ENCODE measurements at regions not wholly inside any gene's neighbourhood (a gene's known extent, or its start where the extent isn't known, plus 50 kb on each side); places are given as distances from the start of the nearest gene placed in this dataset.

DNA sequence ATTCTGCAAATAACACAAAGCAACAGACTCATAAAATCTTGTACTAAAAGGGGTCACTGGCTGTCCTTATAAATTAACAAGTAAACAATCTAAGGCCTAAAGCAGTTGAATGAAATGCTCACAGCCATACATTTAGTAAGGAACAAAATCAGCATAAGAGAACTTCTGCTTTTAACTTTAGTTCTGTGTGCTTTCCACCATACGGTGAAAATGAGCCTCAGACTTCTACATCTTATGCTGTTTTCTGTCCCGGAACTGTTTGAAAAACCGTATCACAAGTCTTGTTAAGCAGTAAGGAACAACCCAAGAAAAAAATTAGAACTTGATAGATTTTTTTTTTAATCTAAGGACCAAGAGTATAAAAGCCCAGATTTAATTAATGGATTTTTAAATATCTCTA lies 549.1 kb upstream of the MIR17HG start:
- DNase-seq = no peak
- Mint-ChIP-seq H3K27me3 (ENCODE audit: low read depth in 3 of 3) (peaks cover 0 to 3% (median 0%) of the 10 kb centered on the region in 3 donors), H3K27ac (no peak overlapping the region), H3K4me3 (no peak overlapping the region), H3K9me3 (peaks cover 3 to 23% (median 6%) of the 10 kb centered on the region in 6 donors), H3K36me3 (no peaks in the 10 kb centered on the region), H3K4me1 (no peaks in the 10 kb centered on the region)

DNA sequence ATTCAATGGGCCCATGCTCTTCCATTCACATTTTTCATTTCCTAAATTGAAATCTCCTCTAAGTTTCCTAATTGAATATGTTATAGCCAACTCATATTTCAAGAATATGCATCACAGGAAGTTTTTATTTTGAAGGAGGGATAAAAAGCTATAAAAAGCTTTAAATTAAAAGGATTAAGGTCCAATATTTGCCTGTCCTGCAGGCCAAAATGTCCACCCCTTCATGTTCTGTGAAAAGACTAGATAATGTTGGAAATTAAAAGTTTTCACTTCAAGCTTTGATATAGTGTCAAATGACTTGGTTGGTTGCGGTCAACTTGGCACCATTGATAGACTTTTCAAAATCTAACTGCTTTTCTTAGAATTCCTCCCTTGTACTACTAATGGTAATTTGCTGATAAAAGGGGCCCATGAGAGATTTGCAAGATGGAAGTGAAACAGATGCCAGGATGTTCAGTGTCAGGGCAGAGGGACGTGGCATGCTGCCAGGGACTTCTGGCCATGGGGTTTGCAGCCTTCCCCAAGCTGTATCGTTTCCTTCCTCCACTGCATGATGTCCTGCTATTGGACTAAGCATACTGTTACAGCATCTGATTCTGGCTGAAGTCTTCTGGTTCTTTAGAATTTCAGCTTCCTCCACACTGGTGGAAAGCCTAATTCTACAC lies 547.3 kb upstream of the MIR17HG start:
- Mint-ChIP-seq H3K9me3 (peaks cover 3 to 17% (median 7%) of the 10 kb centered on the region in 6 donors), H3K27ac (no peak overlapping the region), H3K4me1 (no peaks in the 10 kb centered on the region), H3K4me3 (no peak overlapping the region), H3K36me3 (no peaks in the 10 kb centered on the region), H3K27me3 (ENCODE audit: low read depth in 3 of 3) (no peaks in the 10 kb centered on the region)
- DNase-seq = no peak

- Mint-ChIP-seq H3K4me1 (no peaks in the 10 kb centered on the region), H3K27ac (no peak overlapping the region), H3K27me3 (ENCODE audit: low read depth in 3 of 3) (no peaks in the 10 kb centered on the region), H3K4me3 (no peak overlapping the region), H3K9me3 (peaks cover 0 to 14% (median 4%) of the 10 kb centered on the region in 6 donors), H3K36me3 (no peaks in the 10 kb centered on the region)
- no peak for DNase-seq
Measured at GRCh38 chr13:90801621-90802020, 545.9 kb upstream of the MIR17HG start.

GRCh38 chr13:90803210-90803609 lies 544.3 kb upstream of the MIR17HG start:
- Mint-ChIP-seq H3K36me3 (no peaks in the 10 kb centered on the region), H3K9me3 (peaks cover 0 to 18% (median 6%) of the 10 kb centered on the region in 6 donors), H3K27ac (no peak overlapping the region), H3K27me3 (ENCODE audit: low read depth in 3 of 3) (no peaks in the 10 kb centered on the region), H3K4me1 (no peaks in the 10 kb centered on the region), H3K4me3 (no peak overlapping the region)
- no peak for DNase-seq

DNA sequence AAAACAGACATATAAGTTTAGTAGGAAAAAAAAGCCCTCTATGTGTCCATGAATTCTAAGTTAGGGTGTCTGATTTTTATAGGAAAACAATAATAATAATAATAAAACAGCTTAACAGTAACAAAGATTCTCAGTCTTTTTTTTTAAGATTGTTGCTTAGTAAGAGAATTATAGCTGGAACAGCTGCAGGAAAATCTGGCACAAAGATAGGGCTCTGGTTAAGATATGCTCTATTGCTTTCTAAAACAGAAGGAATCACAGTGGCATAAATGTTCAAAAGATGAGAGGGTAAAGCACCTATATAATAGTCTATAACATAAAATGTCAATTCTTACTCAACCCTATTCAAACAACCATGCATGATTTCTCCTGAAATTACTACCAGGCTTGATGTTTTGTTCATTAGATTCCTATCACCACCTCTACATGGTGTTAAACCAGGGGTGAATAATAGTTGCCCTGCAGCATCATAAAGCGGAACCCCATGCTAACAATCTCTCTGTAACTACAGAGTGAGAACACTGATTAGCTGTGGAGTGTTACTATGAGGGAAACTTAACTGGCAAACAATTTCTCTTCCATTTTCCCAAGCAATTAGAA lies 541.4 kb upstream of the MIR17HG start:
- Mint-ChIP-seq H3K4me3 (no peak overlapping the region), H3K27ac (no peak overlapping the region), H3K9me3 (peaks cover 3 to 17% (median 7%) of the 10 kb centered on the region in 6 donors), H3K27me3 (ENCODE audit: low read depth in 3 of 3) (no peaks in the 10 kb centered on the region), H3K36me3 (no peaks in the 10 kb centered on the region), H3K4me1 (no peaks in the 10 kb centered on the region)
- DNase-seq = no peak

DNA sequence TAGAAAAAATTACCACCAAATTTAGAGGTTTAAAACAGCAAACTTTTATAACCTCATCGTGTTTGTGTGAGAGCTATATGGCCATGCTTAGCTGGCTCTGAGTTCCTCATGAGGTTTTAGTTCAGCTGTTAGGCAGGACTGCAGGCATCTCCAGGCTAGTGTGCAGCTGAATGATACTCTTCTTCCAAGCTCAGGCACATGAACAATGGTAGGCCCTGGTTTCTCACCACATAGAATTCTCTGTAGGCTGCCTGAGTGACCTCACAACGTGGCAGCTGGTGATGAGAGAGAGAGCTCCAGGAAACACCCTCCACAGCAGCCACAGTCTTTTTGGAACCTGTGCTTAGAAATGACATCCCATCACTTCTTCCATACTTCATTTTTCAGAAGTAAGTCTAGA lies 540.6 kb upstream of the MIR17HG start:
- no peaks in the 10 kb centered on the region for H3K4me1 Mint-ChIP-seq
- no peaks in the 10 kb centered on the region for H3K36me3 Mint-ChIP-seq
- H3K27me3 Mint-ChIP-seq (ENCODE audit: low read depth in 3 of 3) = no peaks in the 10 kb centered on the region

DNA sequence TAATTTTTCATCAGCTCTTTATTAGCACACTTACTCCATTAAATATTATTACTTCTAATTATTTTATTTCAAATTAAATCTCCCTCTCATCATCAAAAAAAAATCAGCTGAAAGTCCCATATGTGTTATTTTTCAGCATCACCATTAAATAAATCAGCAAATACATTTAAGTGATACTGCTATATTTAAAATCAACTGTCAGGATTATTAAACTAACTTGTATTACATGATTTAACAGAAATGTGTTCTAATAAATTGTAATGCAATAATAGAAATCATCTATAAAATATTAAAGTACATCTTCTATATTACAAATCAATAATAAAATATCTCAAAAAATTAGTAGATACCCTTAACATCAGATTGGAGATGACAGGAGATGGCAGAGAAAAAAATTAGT lies 538.6 kb upstream of the MIR17HG start:
- Mint-ChIP-seq H3K4me3 (no peak overlapping the region), H3K9me3 (peaks cover 4 to 27% (median 12%) of the 10 kb centered on the region in 6 donors), H3K4me1 (no peaks in the 10 kb centered on the region), H3K36me3 (no peaks in the 10 kb centered on the region), H3K27ac (no peak overlapping the region), H3K27me3 (ENCODE audit: low read depth in 3 of 3) (no peaks in the 10 kb centered on the region)
- no peak for DNase-seq

More for the DNA sequence above, 540.6 kb upstream of the MIR17HG start:
- Mint-ChIP-seq H3K9me3 (peaks cover 3 to 20% (median 8%) of the 10 kb centered on the region in 6 donors), H3K4me3 (no peak overlapping the region), H3K27ac (no peak overlapping the region)
- no peak for DNase-seq

DNA sequence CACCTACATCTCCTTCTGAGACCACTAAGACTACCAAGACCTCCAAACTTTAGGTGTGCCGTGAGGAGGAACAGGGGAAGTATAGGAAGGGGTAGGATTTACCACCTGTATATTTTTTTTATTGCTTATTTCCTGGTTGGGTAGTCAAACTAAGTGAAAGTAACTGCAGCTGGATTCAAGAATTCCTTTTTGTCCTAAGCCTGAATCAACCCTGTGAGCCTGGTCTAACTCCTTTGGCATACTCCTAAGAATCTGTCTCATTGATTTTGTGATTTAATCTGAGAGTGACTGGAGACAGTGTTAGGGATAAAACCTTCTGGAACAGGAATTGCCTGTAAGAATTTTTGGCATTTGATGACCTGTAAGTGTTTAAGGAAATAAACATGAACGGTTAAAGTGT lies 523.5 kb upstream of the MIR17HG start:
- DNase-seq = no peak
- no peak overlapping the region for H3K27ac Mint-ChIP-seq
- peaks cover 0 to 2% (median 0%) of the 10 kb centered on the region in 3 donors for H3K27me3 Mint-ChIP-seq (ENCODE audit: low read depth in 3 of 3)
- H3K4me1 Mint-ChIP-seq = no peaks in the 10 kb centered on the region
- H3K4me3 Mint-ChIP-seq = no peak overlapping the region
- no peaks in the 10 kb centered on the region for H3K36me3 Mint-ChIP-seq
- peaks cover 5 to 26% (median 13%) of the 10 kb centered on the region in 6 donors for H3K9me3 Mint-ChIP-seq

DNA sequence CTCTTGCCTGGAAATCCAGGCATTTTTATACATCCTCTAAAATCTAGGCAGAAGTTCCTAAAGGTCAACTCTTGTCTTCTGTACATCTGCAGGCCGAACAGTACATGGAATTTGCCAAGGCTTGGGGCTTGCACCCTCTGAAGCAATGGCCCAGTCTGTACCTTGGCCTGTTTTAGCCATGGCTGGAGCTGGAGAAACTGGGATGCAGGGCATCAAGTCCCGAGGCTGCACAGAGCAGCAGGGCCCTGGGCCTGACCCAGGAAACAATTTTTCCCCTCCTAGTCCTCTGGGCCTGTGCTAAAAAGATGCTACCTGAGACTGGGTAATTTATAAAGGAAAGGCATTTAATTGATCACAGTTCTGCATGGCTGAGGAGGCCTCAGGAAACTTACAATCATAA lies 520.8 kb upstream of the MIR17HG start:
- Mint-ChIP-seq H3K9me3 (peaks cover 5 to 20% (median 14%) of the 10 kb centered on the region in 6 donors), H3K36me3 (no peaks in the 10 kb centered on the region), H3K27ac (no peak overlapping the region), H3K4me1 (no peaks in the 10 kb centered on the region), H3K4me3 (no peak overlapping the region), H3K27me3 (ENCODE audit: low read depth in 3 of 3) (peaks cover 0 to 2% (median 0%) of the 10 kb centered on the region in 3 donors)
- DNase-seq = no peak

GRCh38 chr13:90830782-90831181 lies 516.7 kb upstream of the MIR17HG start:
- Mint-ChIP-seq H3K27me3 (ENCODE audit: low read depth in 3 of 3) (peaks cover 0 to 2% (median 0%) of the 10 kb centered on the region in 3 donors), H3K36me3 (no peaks in the 10 kb centered on the region), H3K9me3 (peaks cover 3 to 14% (median 8%) of the 10 kb centered on the region in 6 donors), H3K27ac (no peak overlapping the region), H3K4me1 (no peaks in the 10 kb centered on the region), H3K4me3 (no peak overlapping the region)
- DNase-seq = no peak

GRCh38 chr13:90833951-90834350 lies 513.5 kb upstream of the MIR17HG start:
- peaks cover 0 to 2% (median 0%) of the 10 kb centered on the region in 3 donors for H3K27me3 Mint-ChIP-seq (ENCODE audit: low read depth in 3 of 3)
- no peak overlapping the region for H3K4me3 Mint-ChIP-seq
- H3K36me3 Mint-ChIP-seq = no peaks in the 10 kb centered on the region
- no peaks in the 10 kb centered on the region for H3K4me1 Mint-ChIP-seq
- H3K9me3 Mint-ChIP-seq = peaks cover 2 to 15% (median 9%) of the 10 kb centered on the region in 6 donors
- H3K27ac Mint-ChIP-seq = no peak overlapping the region
- DNase-seq = no peak

DNA sequence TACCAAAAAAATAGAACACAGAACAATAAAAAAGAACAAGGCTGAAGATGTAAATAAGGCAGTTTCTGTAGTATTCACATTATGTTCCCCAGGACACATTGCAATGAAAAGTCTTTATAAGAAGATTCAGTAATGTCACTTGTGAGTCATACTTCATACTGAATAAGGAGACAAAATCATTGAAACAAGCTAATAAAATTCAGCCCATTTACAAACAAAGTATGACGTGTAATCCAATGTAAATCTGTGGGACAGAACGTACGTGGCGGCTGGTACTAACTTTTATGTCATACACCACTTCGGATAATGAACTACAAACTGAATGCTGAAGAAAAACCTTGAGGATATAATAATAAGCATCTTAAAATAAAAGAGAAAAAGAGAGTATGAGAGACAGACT lies 512.8 kb upstream of the MIR17HG start:
- DNase-seq = no peak
- H3K27me3 Mint-ChIP-seq (ENCODE audit: low read depth in 3 of 3) = peaks cover 0 to 2% (median 0%) of the 10 kb centered on the region in 3 donors
- H3K27ac Mint-ChIP-seq = no peak overlapping the region
- H3K4me3 Mint-ChIP-seq = no peak overlapping the region
- H3K9me3 Mint-ChIP-seq = peaks cover 2 to 15% (median 8%) of the 10 kb centered on the region in 6 donors
- no peaks in the 10 kb centered on the region for H3K36me3 Mint-ChIP-seq
- no peaks in the 10 kb centered on the region for H3K4me1 Mint-ChIP-seq

GRCh38 chr13:90835826-90836225 lies 511.7 kb upstream of the MIR17HG start:
- H3K4me3 Mint-ChIP-seq = no peak overlapping the region
- H3K27ac Mint-ChIP-seq = no peak overlapping the region
- H3K9me3 Mint-ChIP-seq = peaks cover 2 to 20% (median 11%) of the 10 kb centered on the region in 6 donors
- H3K36me3 Mint-ChIP-seq = no peaks in the 10 kb centered on the region
- H3K4me1 Mint-ChIP-seq = no peaks in the 10 kb centered on the region
- no peak for DNase-seq
- H3K27me3 Mint-ChIP-seq (ENCODE audit: low read depth in 3 of 3) = peaks cover 0 to 2% (median 0%) of the 10 kb centered on the region in 3 donors

GRCh38 chr13:90838317-90838960 lies 509.0 kb upstream of the MIR17HG start:
- peaks cover 6 to 20% (median 12%) of the 10 kb centered on the region in 6 donors for H3K9me3 Mint-ChIP-seq
- H3K27ac Mint-ChIP-seq = no peak overlapping the region
- no peaks in the 10 kb centered on the region for H3K36me3 Mint-ChIP-seq
- no peak overlapping the region for H3K4me3 Mint-ChIP-seq
- peaks cover 0 to 2% (median 0%) of the 10 kb centered on the region in 3 donors for H3K27me3 Mint-ChIP-seq (ENCODE audit: low read depth in 3 of 3)
- no peak for DNase-seq
- H3K4me1 Mint-ChIP-seq = no peaks in the 10 kb centered on the region

Measured in immature natural killer cell (primary cell).